ENCODE measurements at regions not wholly inside any gene's neighbourhood (a gene's known extent, or its start where the extent isn't known, plus 50 kb on each side); places are given as distances from the start of the nearest gene placed in this dataset.

DNA sequence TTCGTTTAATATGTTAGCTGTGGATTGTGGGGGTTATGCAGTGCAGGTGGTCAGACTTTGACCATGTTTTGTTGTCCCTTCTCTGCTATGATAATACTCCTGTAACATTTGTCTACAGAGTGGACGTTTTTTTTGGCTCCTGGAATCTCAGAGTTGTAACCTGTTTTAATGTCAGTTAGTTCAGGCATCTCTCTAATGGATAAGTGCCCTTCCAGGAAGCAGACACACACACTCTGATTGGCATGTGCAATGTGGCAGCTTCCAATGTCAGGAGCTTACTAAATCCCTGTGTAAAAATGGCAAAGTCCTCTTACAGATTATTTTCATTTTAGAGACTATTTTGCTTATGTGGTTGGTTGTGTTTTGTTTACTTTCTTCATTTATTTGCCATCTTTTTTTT, 222.2 kb upstream of the ARPP21 start:
- DNase-seq (ENCODE audit: low spot score) = no peak
- no peak overlapping the region for H3K27ac ChIP-seq
- TF ChIP-seq, protein P1, sequence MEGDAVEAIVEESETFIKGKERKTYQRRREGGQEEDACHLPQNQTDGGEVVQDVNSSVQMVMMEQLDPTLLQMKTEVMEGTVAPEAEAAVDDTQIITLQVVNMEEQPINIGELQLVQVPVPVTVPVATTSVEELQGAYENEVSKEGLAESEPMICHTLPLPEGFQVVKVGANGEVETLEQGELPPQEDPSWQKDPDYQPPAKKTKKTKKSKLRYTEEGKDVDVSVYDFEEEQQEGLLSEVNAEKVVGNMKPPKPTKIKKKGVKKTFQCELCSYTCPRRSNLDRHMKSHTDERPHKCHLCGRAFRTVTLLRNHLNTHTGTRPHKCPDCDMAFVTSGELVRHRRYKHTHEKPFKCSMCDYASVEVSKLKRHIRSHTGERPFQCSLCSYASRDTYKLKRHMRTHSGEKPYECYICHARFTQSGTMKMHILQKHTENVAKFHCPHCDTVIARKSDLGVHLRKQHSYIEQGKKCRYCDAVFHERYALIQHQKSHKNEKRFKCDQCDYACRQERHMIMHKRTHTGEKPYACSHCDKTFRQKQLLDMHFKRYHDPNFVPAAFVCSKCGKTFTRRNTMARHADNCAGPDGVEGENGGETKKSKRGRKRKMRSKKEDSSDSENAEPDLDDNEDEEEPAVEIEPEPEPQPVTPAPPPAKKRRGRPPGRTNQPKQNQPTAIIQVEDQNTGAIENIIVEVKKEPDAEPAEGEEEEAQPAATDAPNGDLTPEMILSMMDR (IDR thresholded peaks at IDR 0.05) = no peak
- no peak overlapping the region for H3K4me3 ChIP-seq

DNA sequence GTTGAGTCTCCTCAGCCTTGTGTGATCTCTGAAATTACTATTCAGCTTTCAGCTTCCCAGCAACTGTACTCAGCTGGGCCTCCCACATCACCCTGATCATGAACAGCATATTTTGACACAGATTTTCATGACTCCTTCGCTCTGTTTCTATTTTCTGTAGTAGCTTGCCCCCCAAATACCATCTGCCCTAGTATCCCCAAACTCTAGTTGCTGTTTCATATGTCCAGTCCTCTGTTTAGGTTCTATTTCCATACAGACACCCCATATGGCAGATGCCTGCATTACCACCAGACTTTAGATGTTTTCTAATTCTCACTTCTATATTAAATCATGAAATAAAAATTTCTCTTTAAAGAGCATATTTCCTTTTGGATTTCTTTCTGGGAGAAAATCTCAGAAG, 217.2 kb upstream of the ARPP21 start:
- TF ChIP-seq, protein P1 (IDR thresholded peaks at IDR 0.05) = no peak
- Histone ChIP-seq H3K4me3 (no peak overlapping the region), H3K27ac (no peak overlapping the region)
- DNase-seq (ENCODE audit: low spot score) = no peak

DNA sequence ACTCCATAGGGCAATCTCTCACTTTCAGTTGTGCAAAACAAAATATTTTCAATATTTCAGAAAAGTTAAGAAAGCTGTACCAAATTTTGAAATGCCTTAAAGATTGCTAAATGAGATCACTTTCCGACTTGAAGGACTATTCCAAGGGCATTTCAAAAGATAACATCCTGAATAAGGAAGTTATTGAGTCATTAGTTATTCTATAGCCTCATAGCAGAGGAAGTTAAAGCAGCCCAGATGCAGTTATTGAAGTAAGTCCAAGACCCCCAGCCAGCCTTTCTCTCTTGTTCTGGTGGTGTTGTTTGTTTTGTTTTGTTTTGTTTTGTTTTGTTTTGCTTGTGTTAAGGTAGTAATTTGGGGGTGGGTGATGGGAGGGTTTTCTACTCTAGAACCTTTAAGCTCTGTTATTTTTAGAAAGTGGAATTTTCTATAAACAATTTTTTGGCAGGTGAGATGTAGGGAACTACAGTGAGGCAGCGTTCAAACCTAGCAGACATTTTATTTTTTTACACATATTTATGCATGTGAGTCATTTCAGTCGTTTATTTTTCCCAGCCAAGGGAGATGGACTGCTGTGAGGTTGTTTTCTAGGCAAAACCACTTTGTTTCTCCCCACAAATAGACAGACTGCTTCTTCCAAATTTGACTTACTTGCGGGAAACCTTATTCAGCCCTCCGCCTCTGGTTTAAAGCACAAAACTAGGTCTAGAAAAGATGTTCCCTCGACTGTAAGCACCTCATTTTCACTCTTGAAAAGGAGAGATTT, 216.3 kb upstream of the ARPP21 start:
- no peak for DNase-seq (ENCODE audit: low spot score)
- TF ChIP-seq, protein P1 (IDR thresholded peaks at IDR 0.05) = no peak
- Histone ChIP-seq H3K27ac (no peak overlapping the region), H3K4me3 (no peak overlapping the region)

DNA sequence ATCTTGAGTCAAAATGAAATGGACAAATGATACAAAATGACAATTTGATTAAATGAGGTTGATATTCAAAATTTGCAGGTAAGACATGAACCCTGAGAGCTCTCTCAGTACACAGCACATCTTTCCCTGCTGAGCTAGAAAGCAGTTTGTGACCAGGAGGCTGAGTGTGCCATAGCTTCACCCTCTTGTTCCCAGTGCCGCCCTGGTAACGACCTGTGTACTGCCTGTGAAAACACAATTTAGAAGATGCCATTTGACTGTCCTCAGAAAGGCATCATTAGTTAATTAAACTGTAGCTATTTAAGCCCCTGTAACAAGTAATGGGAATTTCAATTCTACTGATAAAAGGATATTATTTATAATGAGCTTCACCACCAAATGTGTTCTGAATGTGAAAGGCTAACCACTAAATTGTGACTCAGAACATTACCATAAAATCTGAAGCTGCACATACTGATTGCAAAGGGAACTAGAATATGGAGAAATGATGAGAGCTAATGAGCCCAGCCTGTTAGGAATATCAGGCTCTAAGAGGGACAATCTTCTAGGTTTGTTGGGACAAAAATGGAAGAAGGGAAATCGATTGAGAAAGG, 212.9 kb upstream of the ARPP21 start:
- TF ChIP-seq, protein P1 (IDR thresholded peaks at IDR 0.05) = no peak
- DNase-seq (ENCODE audit: low spot score) = no peak
- Histone ChIP-seq H3K4me3 (no peak overlapping the region), H3K27ac (no peak overlapping the region)

DNA sequence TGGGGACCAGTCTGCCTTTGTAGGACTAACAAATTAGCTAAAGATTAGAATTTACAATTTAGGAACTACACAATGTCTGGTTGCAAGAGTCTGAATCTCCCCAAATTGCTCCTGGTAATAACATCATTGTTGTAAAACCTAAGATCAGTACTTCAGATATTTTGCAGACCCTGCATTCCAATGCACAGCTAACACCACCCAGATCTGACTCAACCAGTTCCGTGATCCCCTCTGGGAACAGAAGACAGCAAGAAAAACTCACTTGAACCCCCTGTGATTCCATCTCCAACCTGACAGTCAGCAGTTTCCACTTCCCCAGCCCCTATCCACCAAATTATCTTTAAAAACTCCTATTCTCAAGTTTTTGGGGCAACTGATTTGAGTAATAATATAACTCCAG, 201.9 kb upstream of the ARPP21 start:
- no peak overlapping the region for H3K4me3 ChIP-seq
- no peak overlapping the region for H3K27ac ChIP-seq
- TF ChIP-seq, protein P1 (IDR thresholded peaks at IDR 0.05) = no peak
- DNase-seq (ENCODE audit: low spot score) = no peak

DNA sequence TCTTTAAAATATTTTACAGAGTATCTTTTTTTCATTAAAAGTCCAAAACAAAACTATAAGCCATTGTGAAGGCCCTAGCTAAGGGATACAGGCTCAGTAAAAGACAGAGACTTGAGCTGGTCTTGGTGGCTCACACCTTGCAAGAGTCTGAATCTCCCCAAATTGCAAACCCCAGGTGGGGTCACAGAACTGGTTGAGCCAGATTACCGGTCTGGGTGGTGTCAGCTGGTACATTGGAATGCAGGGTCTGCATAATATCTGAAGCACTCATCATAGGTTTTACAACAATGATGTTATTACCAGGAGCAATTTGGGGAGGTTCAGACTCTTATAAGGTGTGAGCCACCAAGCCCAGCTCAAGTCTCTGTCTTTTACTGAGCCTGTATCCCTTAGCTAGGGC, 201.2 kb upstream of the ARPP21 start:
- TF ChIP-seq, protein P1 (IDR thresholded peaks at IDR 0.05) = no peak
- no peak overlapping the region for H3K4me3 ChIP-seq
- DNase-seq (ENCODE audit: low spot score) = no peak
- H3K27ac ChIP-seq = no peak overlapping the region

DNA sequence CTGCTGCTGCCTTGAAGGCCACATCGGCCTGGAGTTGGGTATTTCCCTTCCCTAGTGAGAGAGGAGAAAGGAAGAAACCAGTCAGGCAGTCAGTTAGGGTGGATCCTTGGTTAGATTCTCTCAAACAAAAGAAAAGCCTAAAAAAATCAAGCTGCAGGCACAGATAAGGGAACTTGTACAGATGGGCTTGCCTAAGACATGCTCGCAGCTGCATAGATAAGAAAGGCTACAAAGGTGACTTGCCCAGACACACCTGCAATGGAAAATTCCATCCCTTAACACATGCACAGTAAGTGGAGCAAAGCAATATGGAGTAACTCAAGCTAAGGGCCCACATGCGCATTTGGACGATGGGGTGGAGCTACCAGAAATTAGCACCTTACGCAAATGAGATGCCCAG, 199.7 kb upstream of the ARPP21 start:
- no peak for DNase-seq (ENCODE audit: low spot score)

More for the DNA sequence above, 199.7 kb upstream of the ARPP21 start:
- H3K4me3 ChIP-seq = no peak overlapping the region
- TF ChIP-seq, protein P1 (IDR thresholded peaks at IDR 0.05) = no peak
- H3K27ac ChIP-seq = no peak overlapping the region
